Activated T-cell treated with anti-CD3 and anti-CD28 coated beads, Interleukin-2, amount 50 U/mL, for 4 hours (primary cell): ENCODE measurements at regions not wholly inside any gene's neighbourhood (a gene's known extent, or its start where the extent isn't known, plus 50 kb on each side); places are given as distances from the start of the nearest gene placed in this dataset.

Experiments
- ATAC-seq, 2 donors: fragments of 200-7000 bp; cut with Tn5 transposase; one replicate each; pipeline ENCODE4 v1.10.0; 2021
- DNase-seq: peaks from one replicate; pipeline ENCODE4 v3.0.0-alpha.2; 2020
- H3K27me3 Mint-ChIP-seq: one replicate; pipeline ENCODE4 v1.8.0; 2021; ENCODE audit warnings: low read depth, mixed read lengths
- H3K36me3 Mint-ChIP-seq: one replicate; pipeline ENCODE4 v1.8.0; 2022; ENCODE audit warnings: mixed read lengths; ENCODE audit not compliant: insufficient read depth
- H3K4me1 Mint-ChIP-seq: one replicate; pipeline ENCODE4 v1.8.0; 2021; ENCODE audit warnings: low read depth, mixed read lengths
- H3K4me3 Mint-ChIP-seq: one replicate; pipeline ENCODE4 v1.8.0; 2021; ENCODE audit warnings: mild to moderate bottlenecking, moderate library complexity, mixed read lengths
- H3K9me3 Mint-ChIP-seq: one replicate; pipeline ENCODE4 v1.8.0; 2021; ENCODE audit warnings: mixed read lengths

GRCh38 chr2:123162400-123163016 is 862.6 kb upstream of the CNTNAP5 start:
- ATAC-seq, result no peak
- no peak overlapping the region for H3K4me3 Mint-ChIP-seq
- H3K36me3 Mint-ChIP-seq, result no peaks in the 10 kb centered on the region
- no peaks in the 10 kb centered on the region for H3K27me3 Mint-ChIP-seq
- H3K9me3 Mint-ChIP-seq, result peaks cover 13% of the 10 kb centered on the region
- DNase-seq, result no peak
- H3K4me1 Mint-ChIP-seq, result no peaks in the 10 kb centered on the region

- H3K4me1 Mint-ChIP-seq, result no peaks in the 10 kb centered on the region
- DNase-seq (no peak), ATAC-seq (no peak)
- H3K36me3 Mint-ChIP-seq, result no peaks in the 10 kb centered on the region
- H3K27me3 Mint-ChIP-seq, result no peaks in the 10 kb centered on the region
- peaks cover 17% of the 10 kb centered on the region for H3K9me3 Mint-ChIP-seq
- no peak overlapping the region for H3K4me3 Mint-ChIP-seq
Measured at GRCh38 chr2:123163398-123163797, 861.7 kb upstream of the CNTNAP5 start.

DNA sequence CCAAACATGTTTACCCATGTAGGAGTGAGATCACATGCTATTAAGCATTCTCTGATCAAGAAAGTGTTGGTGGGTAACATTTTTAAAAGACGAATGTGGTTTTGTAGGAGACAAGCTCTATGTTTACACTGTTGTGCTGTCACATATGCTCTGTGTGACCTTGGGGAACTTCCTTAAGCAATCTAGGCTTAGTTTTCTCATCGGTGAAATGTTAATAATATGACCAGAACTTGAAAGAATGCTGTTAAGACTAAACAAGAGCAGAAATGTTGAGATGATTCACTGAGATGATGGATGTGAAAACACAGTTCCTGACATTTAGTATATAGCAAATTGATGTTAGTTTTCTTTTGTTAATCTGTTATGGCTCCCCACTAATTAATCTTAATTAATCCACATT is 860.9 kb upstream of the CNTNAP5 start:
- Mint-ChIP-seq H3K9me3 (peaks cover 20% of the 10 kb centered on the region), H3K4me1 (no peaks in the 10 kb centered on the region), H3K36me3 (no peaks in the 10 kb centered on the region), H3K4me3 (no peak overlapping the region), H3K27me3 (no peaks in the 10 kb centered on the region)
- no peak for DNase-seq
- no peak for ATAC-seq

GRCh38 chr2:123165616-123166015 is 859.5 kb upstream of the CNTNAP5 start:
- DNase-seq (no peak), ATAC-seq (no peak)
- Mint-ChIP-seq H3K4me3 (no peak overlapping the region), H3K36me3 (no peaks in the 10 kb centered on the region), H3K27me3 (no peaks in the 10 kb centered on the region), H3K4me1 (no peaks in the 10 kb centered on the region), H3K9me3 (peaks cover 25% of the 10 kb centered on the region)

- Mint-ChIP-seq H3K27me3 (no peaks in the 10 kb centered on the region), H3K36me3 (no peaks in the 10 kb centered on the region), H3K4me1 (no peaks in the 10 kb centered on the region), H3K4me3 (no peak overlapping the region), H3K9me3 (peaks cover 23% of the 10 kb centered on the region)
- no peak for ATAC-seq
- DNase-seq, result no peak
Measured at GRCh38 chr2:123179526-123179925, 845.6 kb upstream of the CNTNAP5 start.

- Mint-ChIP-seq H3K4me1 (no peaks in the 10 kb centered on the region), H3K9me3 (peaks cover 10% of the 10 kb centered on the region), H3K27me3 (no peaks in the 10 kb centered on the region), H3K36me3 (no peaks in the 10 kb centered on the region), H3K4me3 (no peak overlapping the region)
- no peak for DNase-seq
- no peak for ATAC-seq
Measured at GRCh38 chr2:123195957-123196356, 829.1 kb upstream of the CNTNAP5 start.

DNA sequence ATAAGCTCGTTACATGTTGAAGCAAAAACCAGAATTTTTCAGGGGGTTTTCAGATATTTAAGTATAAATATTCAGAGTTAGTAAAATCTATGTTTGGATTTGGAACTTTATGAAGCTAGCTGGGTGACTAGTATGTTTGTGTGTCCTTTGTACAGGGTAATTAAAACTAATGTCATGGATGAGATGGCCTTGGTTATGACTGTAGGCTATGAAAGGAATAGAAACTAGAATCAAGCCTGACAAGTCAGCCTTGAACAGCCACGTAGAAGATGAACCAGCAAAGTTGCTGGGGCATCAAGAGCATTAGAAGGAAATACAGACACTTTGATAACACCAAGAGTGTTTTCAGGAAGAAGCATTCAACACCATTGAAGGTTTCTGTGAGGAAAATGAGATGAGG is 825.1 kb upstream of the CNTNAP5 start:
- H3K9me3 Mint-ChIP-seq, result peaks cover 24% of the 10 kb centered on the region
- H3K4me1 Mint-ChIP-seq, result no peaks in the 10 kb centered on the region
- no peak overlapping the region for H3K4me3 Mint-ChIP-seq
- DNase-seq (no peak), ATAC-seq (no peak)
- H3K27me3 Mint-ChIP-seq, result no peaks in the 10 kb centered on the region
- no peaks in the 10 kb centered on the region for H3K36me3 Mint-ChIP-seq

DNA sequence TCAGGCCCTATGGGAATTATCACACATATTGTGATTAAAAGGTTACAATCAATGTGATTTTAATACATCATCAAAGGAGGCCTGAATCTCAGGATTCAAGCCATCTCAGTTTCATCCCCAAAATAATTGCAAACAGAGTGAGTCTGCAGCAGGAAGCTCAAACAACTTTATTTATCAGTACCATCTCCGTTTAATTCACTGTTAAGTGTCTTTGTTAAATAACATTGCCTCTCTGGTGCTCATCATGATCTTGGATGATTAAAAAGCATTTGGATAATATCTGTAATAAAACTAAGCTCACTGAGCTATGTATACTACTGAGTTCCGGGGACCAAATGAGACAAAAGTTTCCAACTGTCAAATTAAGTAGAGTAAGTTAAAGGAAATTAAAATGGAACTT is 817.8 kb upstream of the CNTNAP5 start:
- no peaks in the 10 kb centered on the region for H3K36me3 Mint-ChIP-seq
- H3K4me3 Mint-ChIP-seq, result no peak overlapping the region
- no peak for ATAC-seq
- H3K27me3 Mint-ChIP-seq, result no peaks in the 10 kb centered on the region
- H3K9me3 Mint-ChIP-seq, result peaks cover 18% of the 10 kb centered on the region
- H3K4me1 Mint-ChIP-seq, result no peaks in the 10 kb centered on the region
- no peak for DNase-seq

- Mint-ChIP-seq H3K4me3 (no peak overlapping the region), H3K4me1 (no peaks in the 10 kb centered on the region), H3K36me3 (no peaks in the 10 kb centered on the region), H3K9me3 (peaks cover 10% of the 10 kb centered on the region), H3K27me3 (no peaks in the 10 kb centered on the region)
- no peak for DNase-seq
- ATAC-seq, result no peak
Measured at GRCh38 chr2:123209202-123209601, 815.9 kb upstream of the CNTNAP5 start.

- Mint-ChIP-seq H3K36me3 (no peaks in the 10 kb centered on the region), H3K9me3 (peaks cover 10% of the 10 kb centered on the region), H3K27me3 (no peaks in the 10 kb centered on the region), H3K4me1 (no peaks in the 10 kb centered on the region), H3K4me3 (no peak overlapping the region)
- no peak for DNase-seq
- ATAC-seq, result no peak
Measured at GRCh38 chr2:123211181-123211580, 813.9 kb upstream of the CNTNAP5 start.

- ATAC-seq (no peak), DNase-seq (no peak)
- Mint-ChIP-seq H3K36me3 (no peaks in the 10 kb centered on the region), H3K9me3 (peaks cover 18% of the 10 kb centered on the region), H3K4me1 (no peaks in the 10 kb centered on the region), H3K4me3 (no peak overlapping the region), H3K27me3 (no peaks in the 10 kb centered on the region)
Measured at GRCh38 chr2:123245156-123245555, 779.9 kb upstream of the CNTNAP5 start.

DNA sequence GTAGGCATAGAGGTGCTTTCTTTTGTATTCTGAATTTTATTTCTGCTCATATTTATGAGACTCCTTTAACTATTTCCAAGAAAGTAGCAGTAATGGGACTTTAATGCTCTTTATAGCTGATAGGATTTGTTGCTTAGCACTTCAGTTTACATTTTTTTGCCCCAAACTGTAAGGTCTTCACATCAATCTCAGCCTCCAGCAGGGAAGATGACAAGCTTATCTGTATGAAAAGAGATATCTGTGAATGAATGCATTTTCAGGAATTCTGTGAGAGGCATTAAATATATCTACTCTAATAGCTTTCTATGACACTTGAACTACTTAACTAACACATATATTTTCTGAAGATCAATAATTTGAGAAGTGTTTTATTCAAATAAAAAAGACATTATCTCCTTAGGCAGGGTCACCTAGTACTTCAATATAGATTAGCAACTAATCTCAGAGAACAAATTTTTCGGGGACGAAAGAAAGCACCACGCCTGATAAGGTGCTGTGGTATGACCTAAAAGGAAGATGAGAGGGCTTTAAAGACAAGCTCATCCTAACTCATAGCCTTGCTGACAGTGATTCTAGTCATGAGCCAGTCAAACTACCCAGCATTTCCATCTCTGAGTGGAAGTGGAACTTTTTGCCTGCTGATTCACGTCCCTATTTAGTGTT is 766.1 kb upstream of the CNTNAP5 start:
- no peak for ATAC-seq
- Mint-ChIP-seq H3K9me3 (peaks cover 26% of the 10 kb centered on the region), H3K4me3 (no peak overlapping the region), H3K27me3 (no peaks in the 10 kb centered on the region), H3K4me1 (no peaks in the 10 kb centered on the region), H3K36me3 (no peaks in the 10 kb centered on the region)
- no peak for DNase-seq

- H3K27me3 Mint-ChIP-seq, result no peaks in the 10 kb centered on the region
- peaks cover 35% of the 10 kb centered on the region for H3K9me3 Mint-ChIP-seq
- no peaks in the 10 kb centered on the region for H3K36me3 Mint-ChIP-seq
- ATAC-seq, result no peak
- no peaks in the 10 kb centered on the region for H3K4me1 Mint-ChIP-seq
- DNase-seq, result no peak
- H3K4me3 Mint-ChIP-seq, result no peak overlapping the region
Measured at GRCh38 chr2:123262856-123263255, 762.2 kb upstream of the CNTNAP5 start.

- ATAC-seq (no peak), DNase-seq (no peak)
- Mint-ChIP-seq H3K9me3 (peaks cover 13% of the 10 kb centered on the region), H3K4me3 (no peak overlapping the region), H3K4me1 (no peaks in the 10 kb centered on the region), H3K27me3 (no peaks in the 10 kb centered on the region), H3K36me3 (no peaks in the 10 kb centered on the region)
Measured at GRCh38 chr2:123283431-123283830, 741.7 kb upstream of the CNTNAP5 start.

DNA sequence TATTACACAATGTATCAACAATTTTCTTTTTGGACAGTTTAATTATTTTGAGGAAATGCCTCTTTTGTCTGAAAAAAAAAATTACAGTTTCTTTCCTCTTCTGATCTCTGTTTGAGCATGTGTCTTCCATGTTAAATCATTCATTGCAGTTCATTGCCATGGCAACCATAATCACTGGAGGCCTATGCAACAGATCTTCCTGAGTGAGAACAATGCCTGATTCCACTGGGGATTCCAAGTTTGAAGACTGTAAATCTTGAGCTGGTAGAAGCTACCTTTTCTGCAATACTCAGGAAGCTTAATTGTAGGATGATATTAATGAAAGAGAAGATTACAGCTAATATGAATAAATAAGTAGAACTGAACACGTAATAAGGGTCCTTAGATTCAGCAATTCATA is 721.4 kb upstream of the CNTNAP5 start:
- no peak for DNase-seq
- H3K4me3 Mint-ChIP-seq, result no peak overlapping the region
- no peaks in the 10 kb centered on the region for H3K36me3 Mint-ChIP-seq
- no peaks in the 10 kb centered on the region for H3K4me1 Mint-ChIP-seq
- no peaks in the 10 kb centered on the region for H3K27me3 Mint-ChIP-seq
- peaks cover 18% of the 10 kb centered on the region for H3K9me3 Mint-ChIP-seq
- ATAC-seq, result no peak
